ENCODE measurements at regions not wholly inside any gene's neighbourhood (a gene's known extent, or its start where the extent isn't known, plus 50 kb on each side); places are given as distances from the start of the nearest gene placed in this dataset.

DNA sequence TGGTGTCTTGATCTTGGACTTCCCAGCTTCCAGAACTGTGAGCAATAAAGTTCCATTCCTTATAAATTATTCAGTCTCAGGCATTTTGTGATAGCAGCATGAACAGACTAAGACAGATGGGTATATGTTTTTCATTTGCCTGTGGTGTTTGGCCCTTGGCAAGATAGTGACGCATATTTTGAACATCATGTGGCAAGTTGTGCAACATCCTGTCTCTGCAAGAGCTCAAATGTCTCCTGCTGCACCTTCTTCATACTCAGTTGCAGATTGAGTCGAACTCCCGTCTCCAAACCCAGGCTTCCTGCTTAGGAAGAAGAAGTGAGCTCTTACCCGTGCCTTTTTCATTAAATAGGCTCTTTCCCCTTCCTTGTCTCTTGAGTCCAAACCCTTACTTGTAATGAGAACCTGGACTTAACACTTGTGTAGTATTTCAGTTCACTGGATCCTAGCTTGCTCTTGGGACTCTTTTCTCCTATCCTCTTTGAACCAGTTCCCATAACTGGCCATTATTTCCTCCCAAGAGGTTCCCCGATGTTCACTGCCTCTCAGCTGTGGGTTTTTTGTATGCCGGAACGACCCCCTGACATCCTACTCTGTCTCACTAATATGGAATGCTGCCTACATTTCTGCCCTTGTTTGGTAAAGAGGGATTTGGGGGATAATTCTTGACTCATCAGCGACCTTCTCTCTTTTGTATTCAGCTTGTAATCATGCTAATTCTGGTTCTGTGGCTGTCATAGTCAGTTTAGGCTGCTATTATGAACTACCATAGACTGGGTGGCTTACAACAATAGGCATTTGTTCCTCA, 125.0 kb upstream of the KCNK2 start:
- H3K4me3 ChIP-seq (ENCODE audit: low read depth, low read length) = peak overlapping the region; percentile 5
- DNase-seq (ENCODE audit: low read depth) = peak; percentile 99
- TF ChIP-seq, protein P1, sequence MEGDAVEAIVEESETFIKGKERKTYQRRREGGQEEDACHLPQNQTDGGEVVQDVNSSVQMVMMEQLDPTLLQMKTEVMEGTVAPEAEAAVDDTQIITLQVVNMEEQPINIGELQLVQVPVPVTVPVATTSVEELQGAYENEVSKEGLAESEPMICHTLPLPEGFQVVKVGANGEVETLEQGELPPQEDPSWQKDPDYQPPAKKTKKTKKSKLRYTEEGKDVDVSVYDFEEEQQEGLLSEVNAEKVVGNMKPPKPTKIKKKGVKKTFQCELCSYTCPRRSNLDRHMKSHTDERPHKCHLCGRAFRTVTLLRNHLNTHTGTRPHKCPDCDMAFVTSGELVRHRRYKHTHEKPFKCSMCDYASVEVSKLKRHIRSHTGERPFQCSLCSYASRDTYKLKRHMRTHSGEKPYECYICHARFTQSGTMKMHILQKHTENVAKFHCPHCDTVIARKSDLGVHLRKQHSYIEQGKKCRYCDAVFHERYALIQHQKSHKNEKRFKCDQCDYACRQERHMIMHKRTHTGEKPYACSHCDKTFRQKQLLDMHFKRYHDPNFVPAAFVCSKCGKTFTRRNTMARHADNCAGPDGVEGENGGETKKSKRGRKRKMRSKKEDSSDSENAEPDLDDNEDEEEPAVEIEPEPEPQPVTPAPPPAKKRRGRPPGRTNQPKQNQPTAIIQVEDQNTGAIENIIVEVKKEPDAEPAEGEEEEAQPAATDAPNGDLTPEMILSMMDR (conservative IDR thresholded peaks at IDR 0.05; ENCODE audit: low read depth, low read length) = no peak

DNA sequence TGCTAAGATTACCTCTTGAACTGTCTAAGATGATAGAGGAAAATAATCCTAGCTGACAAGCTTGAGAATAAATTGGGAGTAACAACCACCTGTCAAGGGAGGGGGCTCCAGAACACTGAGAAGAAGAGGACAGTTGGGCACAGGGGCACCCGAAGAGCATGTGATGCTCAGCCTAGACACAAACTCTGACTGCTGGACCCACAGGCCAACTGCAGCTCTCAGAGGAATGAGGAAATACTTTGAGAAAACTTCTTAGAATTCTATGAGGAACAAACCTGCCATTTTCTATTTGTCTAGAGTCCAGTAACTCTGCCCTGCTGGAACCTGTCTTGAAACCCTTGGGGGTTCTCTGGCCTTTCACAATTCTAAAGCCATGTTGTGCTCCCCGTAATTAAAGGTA, 124.1 kb upstream of the KCNK2 start:
- TF ChIP-seq, protein P1 (conservative IDR thresholded peaks at IDR 0.05; ENCODE audit: low read depth, low read length) = no peak
- H3K4me3 ChIP-seq (ENCODE audit: low read depth, low read length) = no peak overlapping the region
- DNase-seq (ENCODE audit: low read depth) = peak; percentile 17

DNA sequence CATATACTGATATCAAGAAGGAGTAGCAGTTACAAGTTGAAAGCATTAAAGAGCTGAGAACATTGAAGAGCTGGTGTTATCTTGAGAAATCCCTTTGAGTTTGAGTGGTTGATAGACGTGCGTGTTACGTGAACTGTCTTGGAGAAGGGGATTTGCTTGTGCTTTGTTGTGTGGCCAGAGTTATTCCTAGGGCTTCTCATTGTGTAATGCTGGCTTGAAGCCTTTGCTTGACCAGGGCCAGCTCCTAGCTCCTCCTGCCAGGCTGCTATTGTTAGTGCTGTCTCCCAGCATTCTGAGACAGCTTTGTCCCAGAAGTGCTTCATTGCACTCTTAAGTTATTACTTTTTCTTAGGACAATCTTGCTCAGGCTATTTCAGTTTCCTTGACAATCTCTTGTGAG, 116.2 kb upstream of the KCNK2 start:
- H3K4me3 ChIP-seq (ENCODE audit: low read depth, low read length) = no peak overlapping the region
- TF ChIP-seq, protein P1 (conservative IDR thresholded peaks at IDR 0.05; ENCODE audit: low read depth, low read length) = no peak
- no peak for DNase-seq (ENCODE audit: low read depth)

DNA sequence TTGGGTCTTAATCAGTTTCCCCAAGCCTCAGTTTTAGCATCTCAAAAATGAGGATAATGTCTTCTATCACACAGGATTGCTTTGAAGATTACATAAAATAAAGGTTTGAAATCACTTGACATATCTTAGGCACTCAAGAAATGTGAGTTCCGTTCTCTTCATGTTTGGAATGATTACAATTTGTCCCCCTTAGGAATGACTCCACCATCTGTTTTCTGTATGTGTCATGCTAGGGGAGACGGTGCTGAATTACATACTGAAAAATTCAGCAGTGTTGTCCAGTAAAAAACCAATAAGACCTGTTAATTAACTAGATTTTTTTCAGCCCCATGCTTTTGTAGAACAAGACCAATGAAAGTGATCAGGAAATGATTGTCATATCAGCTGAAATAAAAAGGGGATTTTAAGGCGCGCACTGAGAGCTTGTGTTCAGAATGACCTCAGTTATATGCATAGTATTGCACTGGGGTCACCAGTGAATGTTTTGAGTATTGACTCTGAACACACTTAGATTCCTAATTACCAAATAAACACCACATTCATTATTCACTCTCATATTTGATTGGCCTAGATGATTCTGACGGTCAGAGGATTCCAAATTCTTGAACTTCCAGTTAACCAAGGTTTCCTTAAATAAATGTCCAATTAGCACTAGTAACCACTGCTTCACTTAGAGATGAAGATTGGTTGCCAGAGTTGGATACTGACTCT, 114.5 kb upstream of the KCNK2 start:
- TF ChIP-seq, protein P1 (conservative IDR thresholded peaks at IDR 0.05; ENCODE audit: low read depth, low read length) = no peak
- no peak overlapping the region for H3K4me3 ChIP-seq (ENCODE audit: low read depth, low read length)
- peak; percentile 66 for DNase-seq (ENCODE audit: low read depth)

DNA sequence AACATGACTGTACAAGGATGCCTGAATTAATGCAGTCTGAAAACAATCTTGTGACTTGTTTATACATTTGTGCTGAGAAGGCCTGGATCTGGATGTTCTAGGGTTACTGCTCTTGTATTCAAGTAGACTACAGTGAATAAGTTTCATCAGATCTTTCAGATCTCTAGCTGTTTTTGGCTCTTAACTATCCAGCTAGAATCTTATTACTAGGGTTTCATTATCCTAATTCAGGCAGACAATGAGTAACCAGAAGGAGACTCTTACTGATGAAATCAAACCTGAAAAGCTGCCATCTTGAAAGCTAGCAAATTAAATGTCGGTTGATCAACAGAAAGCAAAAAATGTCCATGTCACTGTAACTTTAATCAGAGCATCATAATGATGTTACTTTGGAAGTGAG, 112.5 kb upstream of the KCNK2 start:
- H3K4me3 ChIP-seq (ENCODE audit: low read depth, low read length) = no peak overlapping the region
- TF ChIP-seq, protein P1 (conservative IDR thresholded peaks at IDR 0.05; ENCODE audit: low read depth, low read length) = no peak
- peak; percentile 47 for DNase-seq (ENCODE audit: low read depth)

DNA sequence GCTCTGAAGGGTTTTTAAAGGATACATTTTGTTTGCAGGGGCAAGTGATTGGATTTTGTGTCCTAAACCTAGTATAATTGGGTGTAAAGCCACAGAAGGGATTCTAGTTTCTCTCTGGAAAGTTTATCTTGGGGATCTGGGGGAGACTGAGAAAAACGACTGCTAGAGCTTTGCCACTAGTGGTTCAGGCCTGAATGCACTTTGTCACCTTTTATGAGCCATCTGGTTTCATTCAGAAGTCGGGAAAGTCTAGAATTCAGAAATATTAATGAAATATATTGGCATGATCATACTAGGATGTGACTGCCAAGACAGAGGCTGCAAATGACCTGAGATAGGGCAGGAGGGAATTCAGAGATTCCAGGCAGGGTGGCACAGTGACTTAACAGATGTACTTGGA, 111.5 kb upstream of the KCNK2 start:
- TF ChIP-seq, protein P1 (conservative IDR thresholded peaks at IDR 0.05; ENCODE audit: low read depth, low read length) = no peak
- DNase-seq (ENCODE audit: low read depth) = no peak
- H3K4me3 ChIP-seq (ENCODE audit: low read depth, low read length) = no peak overlapping the region

Data from choroid plexus epithelial cell (primary cell).